Fibroblast of lung (primary cell): ENCODE measurements at regions not wholly inside any gene's neighbourhood (a gene's known extent, or its start where the extent isn't known, plus 50 kb on each side); places are given as distances from the start of the nearest gene placed in this dataset.

Source experiments
- EZH2 ChIP-seq: IDR thresholded peaks from 2 replicates; pipeline ENCODE4 v1.5.1; 2012; ENCODE audit warnings: low read length, control low read depth, mild to moderate bottlenecking; ENCODE audit errors: missing control alignments
- TF ChIP-seq, protein P1 (sequence below), 2 donors: IDR thresholded peaks in 1 of 2; conservative IDR thresholded peaks in 1 of 2; 1 replicate in 1 of 2; 2 replicates in 1 of 2; pipeline ENCODE4 v1.5.1; 2011 to 2012; ENCODE audit warnings: low read length in 2 of 2, control low read depth in 1 of 2, inconsistent platforms in 1 of 2, low read depth in 1 of 2, mild to moderate bottlenecking in 1 of 2

DNA sequence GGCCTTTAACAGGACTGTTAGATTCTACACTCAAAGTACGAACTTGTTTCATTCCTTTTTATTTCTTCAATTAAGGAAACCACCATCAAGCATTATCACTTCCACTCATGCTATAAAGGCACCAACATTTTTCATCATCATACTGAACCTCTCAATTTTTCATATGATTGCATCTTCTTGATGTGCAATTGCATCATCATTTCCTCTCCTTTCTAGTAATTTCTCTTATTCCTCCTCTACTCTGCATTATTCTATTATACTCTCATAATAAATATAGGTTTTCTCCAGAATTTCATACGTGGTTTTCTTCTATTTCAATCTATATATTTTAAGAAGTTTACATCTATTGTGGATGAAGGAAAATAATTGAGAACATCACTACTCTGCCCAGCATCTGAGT is 506.2 kb upstream of the ZNF385D start:
- TF ChIP-seq, protein P1, sequence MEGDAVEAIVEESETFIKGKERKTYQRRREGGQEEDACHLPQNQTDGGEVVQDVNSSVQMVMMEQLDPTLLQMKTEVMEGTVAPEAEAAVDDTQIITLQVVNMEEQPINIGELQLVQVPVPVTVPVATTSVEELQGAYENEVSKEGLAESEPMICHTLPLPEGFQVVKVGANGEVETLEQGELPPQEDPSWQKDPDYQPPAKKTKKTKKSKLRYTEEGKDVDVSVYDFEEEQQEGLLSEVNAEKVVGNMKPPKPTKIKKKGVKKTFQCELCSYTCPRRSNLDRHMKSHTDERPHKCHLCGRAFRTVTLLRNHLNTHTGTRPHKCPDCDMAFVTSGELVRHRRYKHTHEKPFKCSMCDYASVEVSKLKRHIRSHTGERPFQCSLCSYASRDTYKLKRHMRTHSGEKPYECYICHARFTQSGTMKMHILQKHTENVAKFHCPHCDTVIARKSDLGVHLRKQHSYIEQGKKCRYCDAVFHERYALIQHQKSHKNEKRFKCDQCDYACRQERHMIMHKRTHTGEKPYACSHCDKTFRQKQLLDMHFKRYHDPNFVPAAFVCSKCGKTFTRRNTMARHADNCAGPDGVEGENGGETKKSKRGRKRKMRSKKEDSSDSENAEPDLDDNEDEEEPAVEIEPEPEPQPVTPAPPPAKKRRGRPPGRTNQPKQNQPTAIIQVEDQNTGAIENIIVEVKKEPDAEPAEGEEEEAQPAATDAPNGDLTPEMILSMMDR (conservative IDR thresholded peaks at IDR 0.05 in 1 of 2, IDR thresholded peaks at IDR 0.05 in 1 of 2; ENCODE audit: low read depth in 1 of 2, low read length in 2 of 2) = no peak
- TF ChIP-seq EZH2 = no peak
